ENCODE measurements at regions not wholly inside any gene's neighbourhood (a gene's known extent, or its start where the extent isn't known, plus 50 kb on each side); places are given as distances from the start of the nearest gene placed in this dataset.

GRCh38 chrX:34778916-34779315, 121.8 kb upstream of the TMEM47 start:
- ChIA-PET POLR2A (no interaction called here), CTCF (interaction anchor here (1.1 kb wide), 1 partner anchor 15 kb away, joined by 5 read pairs; no protein-coding TSS in a partner anchor)
- no peak for TF ChIP-seq CTCF (IDR thresholded peaks at IDR 0.05; ENCODE audit: control extremely low read depth, extremely low read depth, low read depth, missing control alignments)
- DNase-seq (ENCODE audit: extremely low spot score), result no peak

GRCh38 chrX:34790026-34790425, 132.9 kb upstream of the TMEM47 start:
- POLR2A ChIA-PET, result no interaction called here
- TF ChIP-seq CTCF (IDR thresholded peaks at IDR 0.05; ENCODE audit: control extremely low read depth, extremely low read depth, low read depth, missing control alignments), result no peak
- no peak for DNase-seq (ENCODE audit: extremely low spot score)
- CTCF ChIA-PET, result no interaction called here

- ChIA-PET CTCF (no interaction called here), POLR2A (no interaction called here)
- DNase-seq (ENCODE audit: extremely low spot score), result no peak
- no peak for TF ChIP-seq CTCF (IDR thresholded peaks at IDR 0.05; ENCODE audit: control extremely low read depth, extremely low read depth, low read depth, missing control alignments)
Observed at GRCh38 chrX:34805951-34806350, 136.6 kb upstream of the FAM47B start.

- ChIA-PET CTCF (no interaction called here), POLR2A (no interaction called here)
- TF ChIP-seq CTCF (IDR thresholded peaks at IDR 0.05; ENCODE audit: control extremely low read depth, extremely low read depth, low read depth, missing control alignments), result no peak
- no peak for DNase-seq (ENCODE audit: extremely low spot score)
Observed at GRCh38 chrX:34809096-34809495, 133.5 kb upstream of the FAM47B start.

- CTCF ChIA-PET, result no interaction called here
- POLR2A ChIA-PET, result no interaction called here
- no peak for DNase-seq (ENCODE audit: extremely low spot score)
- no peak for TF ChIP-seq CTCF (IDR thresholded peaks at IDR 0.05; ENCODE audit: control extremely low read depth, extremely low read depth, low read depth, missing control alignments)
Observed at GRCh38 chrX:34810364-34810763, 132.2 kb upstream of the FAM47B start.

- DNase-seq (ENCODE audit: extremely low spot score), result no peak
- ChIA-PET CTCF (no interaction called here), POLR2A (no interaction called here)
- TF ChIP-seq CTCF (IDR thresholded peaks at IDR 0.05; ENCODE audit: control extremely low read depth, extremely low read depth, low read depth, missing control alignments), result no peak
Observed at GRCh38 chrX:34810916-34811315, 131.7 kb upstream of the FAM47B start.

GRCh38 chrX:34813618-34814017, 129.0 kb upstream of the FAM47B start:
- DNase-seq (ENCODE audit: extremely low spot score), result no peak
- ChIA-PET POLR2A (no interaction called here), CTCF (no interaction called here)
- no peak for TF ChIP-seq CTCF (IDR thresholded peaks at IDR 0.05; ENCODE audit: control extremely low read depth, extremely low read depth, low read depth, missing control alignments)

Measured in GM10248 (cell line).